Ascending aorta (tissue), 2 donors: ENCODE measurements at regions not wholly inside any gene's neighbourhood (a gene's known extent, or its start where the extent isn't known, plus 50 kb on each side); places are given as distances from the start of the nearest gene placed in this dataset.

Source experiments
- DNase-seq, 2 donors: peaks; one replicate each; pipeline ENCODE4 v3.0.0-alpha.2; 2019; ENCODE audit warnings: low spot score in 2 of 2
- H3K27ac ChIP-seq, 2 donors: fragments of 200-600 bp; sonication (generic); one replicate each; pipeline ENCODE4 v1.5.1; 2016 to 2017; ENCODE audit warnings: mild to moderate bottlenecking in 1 of 2
- H3K27me3 ChIP-seq: fragments of 200-600 bp; sonication (generic); one replicate; pipeline ENCODE4 v1.5.1; 2017
- H3K36me3 ChIP-seq, 2 donors: fragments of 200-600 bp; sonication (generic); one replicate each; pipeline ENCODE4 v1.5.1; 2016
- H3K4me1 ChIP-seq, 2 donors: fragments of 200-600 bp; sonication (generic); one replicate each; pipeline ENCODE4 v1.5.1; 2016 to 2017; ENCODE audit warnings: mild to moderate bottlenecking in 1 of 2
- H3K4me3 ChIP-seq, 2 donors: fragments of 200-600 bp; sonication (generic); one replicate each; pipeline ENCODE4 v1.5.1; 2016 to 2017; ENCODE audit warnings: mild to moderate bottlenecking in 1 of 2
- H3K9me3 ChIP-seq, 2 donors: fragments of 200-600 bp; sonication (generic); one replicate each; pipeline ENCODE4 v1.5.1; 2016
- CTCF ChIP-seq, 3 experiments: fragments of 200-600 bp in 2 of 3; fragments of 450-650 bp in 1 of 3; sonication (generic) in 2 of 3; IDR thresholded peaks; one replicate each; pipeline ENCODE4 v1.5.1; 2016 to 2019; ENCODE audit warnings: antibody characterized with exemption in 3 of 3, mild to moderate bottlenecking in 1 of 3, moderate library complexity in 1 of 3
- intact Hi-C: fragments of 100-400 bp; cut with DNase I; formaldehyde crosslinking; loops from one replicate; pipeline ENCODE4 v1.15.1; 2023

- no peak for DNase-seq
- TF ChIP-seq CTCF (IDR thresholded peaks at IDR 0.05), result no peak
- H3K9me3 ChIP-seq, result no peaks in the 10 kb centered on the region
- H3K36me3 ChIP-seq, result no peaks in the 10 kb centered on the region
- H3K27me3 ChIP-seq, result no peaks in the 10 kb centered on the region
- no peaks in the 10 kb centered on the region for H3K4me1 ChIP-seq
- intact Hi-C loops, result no loop called here
- no peak overlapping the region for H3K4me3 ChIP-seq
- no peak overlapping the region for H3K27ac ChIP-seq
Observed at GRCh38 chr16:27005386-27005785, 61.3 kb upstream of the C16orf82 start.
